Stomach smooth muscle (tissue), 2 donors: ENCODE measurements at regions not wholly inside any gene's neighbourhood (a gene's known extent, or its start where the extent isn't known, plus 50 kb on each side); places are given as distances from the start of the nearest gene placed in this dataset.
"Not testable (repeated sequence)": the region's sequence is repeated elsewhere in the genome, so short reads cannot be mapped to it uniquely, and the experiment has no call there.

Experiments
- H3K27ac ChIP-seq: one replicate; pipeline ENCODE4 v1.7.0; 2013; ENCODE audit warnings: mild to moderate bottlenecking, low read length, inconsistent platforms
- H3K27me3 ChIP-seq, 2 donors: one replicate each; pipeline ENCODE4 v1.7.0; 2013; ENCODE audit warnings: low read length in 2 of 2; ENCODE audit not compliant: insufficient read depth in 2 of 2, control insufficient read depth in 1 of 2
- H3K36me3 ChIP-seq, 2 donors: one replicate each; pipeline ENCODE4 v1.7.0; 2013; ENCODE audit warnings: low read length in 2 of 2; ENCODE audit not compliant: control insufficient read depth in 2 of 2, insufficient read depth in 2 of 2
- H3K4me1 ChIP-seq: one replicate; pipeline ENCODE4 v1.7.0; 2013; ENCODE audit warnings: low read length; ENCODE audit not compliant: control insufficient read depth, insufficient read depth
- H3K4me3 ChIP-seq, 2 donors: one replicate each; pipeline ENCODE4 v1.7.0; 2013; ENCODE audit warnings: low read length in 2 of 2
- H3K9ac ChIP-seq, 2 donors: one replicate each; pipeline ENCODE4 v1.7.0; 2013; ENCODE audit warnings: low read length in 2 of 2, mild to moderate bottlenecking in 1 of 2
- H3K9me3 ChIP-seq, 2 donors: one replicate each; pipeline ENCODE4 v1.7.0; 2013; ENCODE audit warnings: low read length in 2 of 2; ENCODE audit not compliant: control insufficient read depth in 2 of 2
- donor health status: healthy.
- donor health status: Pancreatic carcinoma.

- H3K27me3 ChIP-seq, result no peaks in the 10 kb centered on the region
- H3K4me3 ChIP-seq, result no peak overlapping the region
- H3K36me3 ChIP-seq, result no peaks in the 10 kb centered on the region
- H3K27ac ChIP-seq, result no peak overlapping the region
- no peaks in the 10 kb centered on the region for H3K4me1 ChIP-seq
- H3K9me3 ChIP-seq, result no peaks in the 10 kb centered on the region
- no peak overlapping the region for H3K9ac ChIP-seq
Observed at GRCh38 chr6:14231501-14232280, 114.1 kb downstream of the CD83 start.

- no peaks in the 10 kb centered on the region for H3K36me3 ChIP-seq
- no peaks in the 10 kb centered on the region for H3K27me3 ChIP-seq
- H3K4me3 ChIP-seq, result no peak overlapping the region
- no peaks in the 10 kb centered on the region for H3K9me3 ChIP-seq
- no peaks in the 10 kb centered on the region for H3K4me1 ChIP-seq
- H3K9ac ChIP-seq, result no peak overlapping the region
- no peak overlapping the region for H3K27ac ChIP-seq
Observed at GRCh38 chr6:14232889-14233288, 115.3 kb downstream of the CD83 start.

- Histone ChIP-seq H3K27ac (no peak overlapping the region), H3K9ac (no peak overlapping the region), H3K4me1 (no peaks in the 10 kb centered on the region), H3K9me3 (no peaks in the 10 kb centered on the region), H3K36me3 (no peaks in the 10 kb centered on the region), H3K27me3 (no peaks in the 10 kb centered on the region), H3K4me3 (no peak overlapping the region)
Observed at GRCh38 chr6:14235653-14236356, 118.2 kb downstream of the CD83 start.

GRCh38 chr6:14239097-14239496 is 121.5 kb downstream of the CD83 start:
- no peaks in the 10 kb centered on the region for H3K36me3 ChIP-seq
- H3K9ac ChIP-seq, result no peak overlapping the region
- H3K4me3 ChIP-seq, result no peak overlapping the region
- H3K9me3 ChIP-seq, result no peaks in the 10 kb centered on the region
- H3K27ac ChIP-seq, result no peak overlapping the region
- no peaks in the 10 kb centered on the region for H3K4me1 ChIP-seq
- no peaks in the 10 kb centered on the region for H3K27me3 ChIP-seq

- H3K27ac ChIP-seq, result no peak overlapping the region
- H3K36me3 ChIP-seq, result no peaks in the 10 kb centered on the region
- no peak overlapping the region for H3K9ac ChIP-seq
- H3K9me3 ChIP-seq, result no peaks in the 10 kb centered on the region
- H3K4me3 ChIP-seq, result no peak overlapping the region
- H3K4me1 ChIP-seq, result no peaks in the 10 kb centered on the region
- H3K27me3 ChIP-seq, result no peaks in the 10 kb centered on the region
Observed at GRCh38 chr6:14240411-14241166, 123.0 kb downstream of the CD83 start.

- Histone ChIP-seq H3K9me3 (no peaks in the 10 kb centered on the region), H3K27ac (no peak overlapping the region), H3K36me3 (no peaks in the 10 kb centered on the region), H3K27me3 (no peaks in the 10 kb centered on the region), H3K9ac (no peak overlapping the region), H3K4me1 (no peaks in the 10 kb centered on the region), H3K4me3 (no peak overlapping the region)
Observed at GRCh38 chr6:14241255-14242070, 123.9 kb downstream of the CD83 start.

- not testable (repeated sequence) for H3K9ac ChIP-seq, H3K4me3 ChIP-seq, H3K36me3 ChIP-seq, H3K27ac ChIP-seq, H3K27me3 ChIP-seq, H3K9me3 ChIP-seq, H3K4me1 ChIP-seq
Observed at GRCh38 chr6:14242912-14243311, 125.3 kb downstream of the CD83 start.

- H3K27ac ChIP-seq, result no peak overlapping the region
- H3K27me3 ChIP-seq, result no peaks in the 10 kb centered on the region
- no peaks in the 10 kb centered on the region for H3K36me3 ChIP-seq
- no peak overlapping the region for H3K9ac ChIP-seq
- no peaks in the 10 kb centered on the region for H3K9me3 ChIP-seq
- H3K4me1 ChIP-seq, result no peaks in the 10 kb centered on the region
- no peak overlapping the region for H3K4me3 ChIP-seq
Observed at GRCh38 chr6:14243597-14243996, 126.0 kb downstream of the CD83 start.

GRCh38 chr6:14246876-14247275 is 129.3 kb downstream of the CD83 start:
- Histone ChIP-seq H3K27ac (no peak overlapping the region), H3K27me3 (no peaks in the 10 kb centered on the region), H3K4me1 (no peaks in the 10 kb centered on the region), H3K9me3 (no peaks in the 10 kb centered on the region), H3K36me3 (no peaks in the 10 kb centered on the region), H3K4me3 (no peak overlapping the region), H3K9ac (no peak overlapping the region)

GRCh38 chr6:14250573-14250972 is 133.0 kb downstream of the CD83 start:
- no peak overlapping the region for H3K9ac ChIP-seq

More at GRCh38 chr6:14250573-14250972, 133.0 kb downstream of the CD83 start:
- no peak overlapping the region for H3K4me3 ChIP-seq
- no peaks in the 10 kb centered on the region for H3K4me1 ChIP-seq
- H3K9me3 ChIP-seq, result no peaks in the 10 kb centered on the region
- no peaks in the 10 kb centered on the region for H3K36me3 ChIP-seq
- no peaks in the 10 kb centered on the region for H3K27me3 ChIP-seq
- H3K27ac ChIP-seq, result no peak overlapping the region
